ENCODE measurements at regions not wholly inside any gene's neighbourhood (a gene's known extent, or its start where the extent isn't known, plus 50 kb on each side); places are given as distances from the start of the nearest gene placed in this dataset.

DNA sequence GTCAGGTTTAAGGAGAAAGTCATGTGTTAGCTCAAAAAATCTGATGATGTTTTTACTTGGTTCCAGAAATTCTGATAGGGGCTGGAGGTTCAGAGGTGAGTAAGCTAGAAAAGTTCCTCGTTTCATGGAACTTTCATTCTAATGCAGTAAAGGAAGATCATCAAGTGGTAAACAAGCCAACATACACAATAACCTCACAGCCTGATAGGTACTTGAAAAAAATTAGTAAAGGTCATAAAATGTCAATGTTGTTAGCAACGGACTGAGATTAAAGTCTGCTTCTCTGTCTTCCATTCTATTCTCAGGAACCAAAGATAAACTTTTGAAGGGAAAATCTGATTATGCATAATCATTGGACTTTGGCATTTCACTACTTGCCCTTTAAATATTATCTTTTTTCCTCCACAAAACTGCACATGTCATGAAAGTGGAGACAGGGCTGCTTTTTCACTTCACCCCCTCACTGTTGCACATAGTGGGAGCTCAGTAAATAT, 165.4 kb upstream of the MAF start:
- Histone ChIP-seq H3K9me3 (ENCODE audit: low read depth, low read length, poor library complexity, severe bottlenecking) (no peaks in the 10 kb centered on the region), H3K27ac (ENCODE audit: low read depth, low read length, poor library complexity, severe bottlenecking) (no peak overlapping the region), H3K4me3 (ENCODE audit: low read depth, low read length, poor library complexity, severe bottlenecking) (no peak overlapping the region), H3K36me3 (ENCODE audit: insufficient read depth, low read length, poor library complexity, severe bottlenecking) (no peaks in the 10 kb centered on the region), H3K4me1 (ENCODE audit: insufficient read depth, low read length, poor library complexity, severe bottlenecking) (no peaks in the 10 kb centered on the region), H3K27me3 (replicated peaks; ENCODE audit: insufficient read depth, low read depth, low read length, poor library complexity) (no peaks in the 10 kb centered on the region)
- POLR2A ChIA-PET (ENCODE audit: low non-redundant PET) = no interaction called here
- no peak for DNase-seq (ENCODE audit: low spot score)
- CTCF ChIA-PET = no interaction called here
- BruUV-seq (replicated peaks) = no TSS peak
- TF ChIP-seq EZH2 (IDR thresholded peaks at IDR 0.05; ENCODE audit: borderline replicate concordance, low read depth, low read length, poor library complexity, severe bottlenecking) (no peak), CTCF (conservative IDR thresholded peaks at IDR 0.05; ENCODE audit: low read depth, low read length) (no peak)
- intact Hi-C loops (cut with micrococcal nuclease; ENCODE audit: unreplicated experiment) = no loop called here

DNA sequence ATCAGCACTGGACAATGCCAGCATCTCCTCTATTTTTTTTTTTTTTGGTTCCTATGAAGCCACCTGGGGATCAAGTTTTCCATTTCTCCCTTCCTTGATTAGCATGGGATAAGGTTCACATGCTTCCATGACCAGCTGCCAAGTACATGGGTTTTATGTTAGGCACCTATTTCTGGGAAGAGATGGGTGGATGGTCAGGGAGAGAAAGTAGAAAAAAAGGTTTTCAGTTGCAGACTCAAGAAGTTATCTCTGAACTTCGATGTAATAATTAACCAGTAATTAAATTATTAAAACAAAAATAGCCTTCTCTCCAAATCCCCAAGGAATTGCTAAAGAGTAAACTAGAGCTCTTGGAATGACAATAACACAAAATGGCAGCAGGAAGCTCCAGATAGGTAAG, 164.9 kb upstream of the MAF start:
- DNase-seq (ENCODE audit: low spot score) = no peak
- no peaks in the 10 kb centered on the region for H3K9me3 ChIP-seq (ENCODE audit: low read depth, low read length, poor library complexity, severe bottlenecking)
- H3K36me3 ChIP-seq (ENCODE audit: insufficient read depth, low read length, poor library complexity, severe bottlenecking) = no peaks in the 10 kb centered on the region
- no peak overlapping the region for H3K27ac ChIP-seq (ENCODE audit: low read depth, low read length, poor library complexity, severe bottlenecking)
- H3K27me3 ChIP-seq (replicated peaks; ENCODE audit: insufficient read depth, low read depth, low read length, poor library complexity) = no peaks in the 10 kb centered on the region
- H3K4me3 ChIP-seq (ENCODE audit: low read depth, low read length, poor library complexity, severe bottlenecking) = no peak overlapping the region
- ChIA-PET POLR2A (ENCODE audit: low non-redundant PET) (no interaction called here), CTCF (no interaction called here)
- intact Hi-C loops (cut with micrococcal nuclease; ENCODE audit: unreplicated experiment) = no loop called here
- no TSS peak for BruUV-seq (replicated peaks)
- no peaks in the 10 kb centered on the region for H3K4me1 ChIP-seq (ENCODE audit: insufficient read depth, low read length, poor library complexity, severe bottlenecking)
- TF ChIP-seq CTCF (conservative IDR thresholded peaks at IDR 0.05; ENCODE audit: low read depth, low read length) (no peak), EZH2 (IDR thresholded peaks at IDR 0.05; ENCODE audit: borderline replicate concordance, low read depth, low read length, poor library complexity, severe bottlenecking) (no peak)

DNA sequence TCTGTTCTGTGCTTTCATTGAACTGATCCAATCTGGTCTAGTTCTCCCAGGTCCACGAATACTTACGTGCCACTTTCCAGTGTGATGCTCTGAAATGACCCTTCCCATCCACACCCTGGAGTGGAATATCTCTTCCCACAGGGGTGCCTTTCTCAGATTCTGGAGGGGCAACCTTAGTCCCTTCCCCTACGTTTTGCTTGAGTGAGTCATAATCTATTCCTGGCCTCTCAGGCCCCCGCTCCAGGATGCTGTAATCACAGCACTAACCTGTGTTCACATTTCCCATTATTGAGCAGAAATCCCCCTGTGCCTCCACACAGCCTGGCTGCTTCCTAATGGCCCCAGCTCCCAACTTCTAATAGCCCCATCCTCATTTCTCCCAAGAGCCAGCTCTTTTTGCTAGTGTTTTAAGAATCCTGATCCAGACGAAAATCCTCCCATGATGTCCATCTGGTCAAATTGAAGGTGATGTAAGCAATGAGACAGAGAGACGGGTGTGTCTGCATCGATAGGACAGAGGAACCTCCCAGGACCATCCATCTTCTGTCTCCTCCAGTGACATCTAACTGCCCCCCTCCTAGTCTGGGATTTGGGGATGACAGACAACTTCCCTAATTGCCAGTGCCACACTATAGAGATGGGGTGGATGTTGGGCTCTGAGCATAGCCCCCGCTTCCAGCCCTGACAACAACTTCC, 164.0 kb upstream of the MAF start:
- H3K36me3 ChIP-seq (ENCODE audit: insufficient read depth, low read length, poor library complexity, severe bottlenecking) = no peaks in the 10 kb centered on the region
- H3K27ac ChIP-seq (ENCODE audit: low read depth, low read length, poor library complexity, severe bottlenecking) = no peak overlapping the region
- no peak for TF ChIP-seq EZH2 (IDR thresholded peaks at IDR 0.05; ENCODE audit: borderline replicate concordance, low read depth, low read length, poor library complexity, severe bottlenecking)
- no peaks in the 10 kb centered on the region for H3K27me3 ChIP-seq (replicated peaks; ENCODE audit: insufficient read depth, low read depth, low read length, poor library complexity)
- DNase-seq (ENCODE audit: low spot score) = no peak
- POLR2A ChIA-PET (ENCODE audit: low non-redundant PET) = no interaction called here
- no peak overlapping the region for H3K4me3 ChIP-seq (ENCODE audit: low read depth, low read length, poor library complexity, severe bottlenecking)
- H3K4me1 ChIP-seq (ENCODE audit: insufficient read depth, low read length, poor library complexity, severe bottlenecking) = no peaks in the 10 kb centered on the region
- H3K9me3 ChIP-seq (ENCODE audit: low read depth, low read length, poor library complexity, severe bottlenecking) = no peaks in the 10 kb centered on the region
- no TSS peak for BruUV-seq (replicated peaks)
- CTCF ChIA-PET = no interaction called here
- intact Hi-C loops (cut with micrococcal nuclease; ENCODE audit: unreplicated experiment) = no loop called here

DNA sequence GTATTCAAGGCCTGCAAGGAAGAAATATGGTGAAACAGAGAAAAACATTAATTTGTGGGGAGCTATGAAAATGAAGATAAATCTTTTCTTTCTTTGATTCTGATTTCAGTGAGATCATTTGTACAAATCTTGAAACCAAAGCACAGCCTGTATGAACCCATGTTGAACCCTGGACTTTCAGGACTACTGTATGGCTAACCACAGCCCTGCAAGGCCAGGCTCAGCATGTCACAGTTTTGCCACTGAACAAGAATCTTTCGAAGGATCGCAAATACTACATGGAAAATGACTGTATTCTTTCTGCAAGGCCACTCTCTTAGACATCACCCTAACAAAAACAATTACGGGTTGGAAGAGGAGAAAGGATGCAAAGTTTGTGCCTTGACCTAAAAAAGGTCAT, 161.7 kb upstream of the MAF start:
- no TSS peak for BruUV-seq (replicated peaks)
- ChIA-PET CTCF (no interaction called here), POLR2A (ENCODE audit: low non-redundant PET) (no interaction called here)

More for the DNA sequence above, 161.7 kb upstream of the MAF start:
- TF ChIP-seq EZH2 (IDR thresholded peaks at IDR 0.05; ENCODE audit: borderline replicate concordance, low read depth, low read length, poor library complexity, severe bottlenecking) (no peak), CTCF (conservative IDR thresholded peaks at IDR 0.05; ENCODE audit: low read depth, low read length) (no peak)
- Histone ChIP-seq H3K36me3 (ENCODE audit: insufficient read depth, low read length, poor library complexity, severe bottlenecking) (no peaks in the 10 kb centered on the region), H3K9me3 (ENCODE audit: low read depth, low read length, poor library complexity, severe bottlenecking) (no peaks in the 10 kb centered on the region), H3K4me1 (ENCODE audit: insufficient read depth, low read length, poor library complexity, severe bottlenecking) (no peaks in the 10 kb centered on the region), H3K4me3 (ENCODE audit: low read depth, low read length, poor library complexity, severe bottlenecking) (no peak overlapping the region), H3K27ac (ENCODE audit: low read depth, low read length, poor library complexity, severe bottlenecking) (no peak overlapping the region), H3K27me3 (replicated peaks; ENCODE audit: insufficient read depth, low read depth, low read length, poor library complexity) (no peaks in the 10 kb centered on the region)
- no peak for DNase-seq (ENCODE audit: low spot score)
- intact Hi-C loops (cut with micrococcal nuclease; ENCODE audit: unreplicated experiment) = no loop called here
